ENCODE measurements at regions not wholly inside any gene's neighbourhood (a gene's known extent, or its start where the extent isn't known, plus 50 kb on each side); places are given as distances from the start of the nearest gene placed in this dataset.

- TF ChIP-seq ZNF560 (tag by site-specific recombination; IDR thresholded peaks at IDR 0.05; ENCODE audit: borderline replicate concordance) (no peak), ZNF792 (tag by site-specific recombination; IDR thresholded peaks at IDR 0.05) (no peak)
Observed at GRCh38 chr13:73972545-73972944, 161.7 kb downstream of the KLF12 start (continued).

DNA sequence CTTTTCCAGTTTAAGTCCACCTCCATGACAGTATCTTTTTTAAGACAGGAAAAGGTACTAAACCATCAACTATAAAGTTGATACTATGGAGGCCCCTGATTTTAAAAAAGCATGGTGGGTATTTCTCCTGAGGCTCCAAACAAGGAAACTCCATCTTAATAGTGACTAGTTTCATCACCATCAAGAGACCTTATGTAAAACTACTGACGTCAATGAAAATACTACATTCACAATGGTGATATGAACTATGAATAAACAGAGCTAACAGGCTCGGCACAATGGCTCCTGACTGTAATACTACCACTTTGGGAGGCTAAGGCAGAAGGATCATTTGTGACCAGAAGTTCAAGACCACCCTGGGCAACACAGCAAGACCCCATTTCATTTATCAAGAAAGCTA, 162.7 kb downstream of the KLF12 start:
- H3K27ac ChIP-seq (ENCODE audit: extremely low read depth, low read depth, low read length): no peak overlapping the region
- no peaks in the 10 kb centered on the region for H3K4me1 ChIP-seq (ENCODE audit: control insufficient read depth, insufficient read depth, low read length)
- TF ChIP-seq ZNF792 (tag by site-specific recombination; IDR thresholded peaks at IDR 0.05) (no peak), OVOL3 (tag by site-specific recombination; IDR thresholded peaks at IDR 0.05) (no peak), ZBTB20 (tag by site-specific recombination; IDR thresholded peaks at IDR 0.05) (no peak), ZNF16 (tag by site-specific recombination; IDR thresholded peaks at IDR 0.05; ENCODE audit: low read depth) (no peak), ZFP69B (tag by site-specific recombination; IDR thresholded peaks at IDR 0.05) (no peak), ZBTB48 (tag by site-specific recombination; IDR thresholded peaks at IDR 0.05) (no peak), ZNF24 (tag by site-specific recombination; IDR thresholded peaks at IDR 0.05) (no peak)
- TF ChIP-seq, protein P1, sequence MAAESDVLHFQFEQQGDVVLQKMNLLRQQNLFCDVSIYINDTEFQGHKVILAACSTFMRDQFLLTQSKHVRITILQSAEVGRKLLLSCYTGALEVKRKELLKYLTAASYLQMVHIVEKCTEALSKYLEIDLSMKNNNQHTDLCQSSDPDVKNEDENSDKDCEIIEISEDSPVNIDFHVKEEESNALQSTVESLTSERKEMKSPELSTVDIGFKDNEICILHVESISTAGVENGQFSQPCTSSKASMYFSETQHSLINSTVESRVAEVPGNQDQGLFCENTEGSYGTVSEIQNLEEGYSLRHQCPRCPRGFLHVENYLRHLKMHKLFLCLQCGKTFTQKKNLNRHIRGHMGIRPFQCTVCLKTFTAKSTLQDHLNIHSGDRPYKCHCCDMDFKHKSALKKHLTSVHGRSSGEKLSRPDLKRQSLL (tag by site-specific recombination; IDR thresholded peaks at IDR 0.05): no peak
- no peak overlapping the region for H3K4me3 ChIP-seq (ENCODE audit: low read depth, low read length)
- no peaks in the 10 kb centered on the region for H3K9me3 ChIP-seq (ENCODE audit: control insufficient read depth, insufficient read depth, low read depth, low read length)
- ChIA-PET POLR2A (no interaction called here), CTCF (no interaction called here)
- H3K36me3 ChIP-seq (ENCODE audit: control insufficient read depth in 2 of 2, insufficient read depth in 1 of 2, low read length in 2 of 2): no peaks in the 10 kb centered on the region

DNA sequence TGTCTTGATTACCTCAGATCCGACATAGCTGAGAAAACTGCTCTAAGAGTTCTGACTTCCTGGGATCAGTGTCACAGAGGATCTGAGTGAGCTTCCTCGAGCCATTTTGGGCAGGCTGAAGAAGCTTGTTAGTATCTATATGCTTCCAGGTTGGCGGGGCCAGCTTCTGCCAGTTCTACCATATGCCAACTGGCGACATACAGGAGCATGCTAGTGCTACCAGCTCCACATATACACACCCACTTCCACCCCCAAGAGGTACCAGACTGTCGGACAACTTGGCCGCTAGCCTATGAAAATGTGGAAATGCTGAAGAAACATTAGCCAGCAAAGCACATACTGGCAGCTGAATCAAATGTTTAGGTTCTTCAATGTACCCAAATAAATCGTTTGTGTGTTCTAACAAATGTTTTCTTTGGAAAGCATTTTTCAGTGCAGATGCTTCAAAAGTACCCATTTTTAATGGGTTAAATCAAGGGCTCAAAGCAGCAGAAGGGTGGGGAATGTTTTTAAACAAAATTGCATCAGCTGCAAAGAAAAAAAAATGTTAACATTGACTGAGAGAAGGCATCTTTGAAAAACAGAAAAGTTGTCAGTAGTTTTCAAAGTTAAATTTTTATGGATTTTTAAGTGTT, 163.7 kb downstream of the KLF12 start:
- POLR2A ChIA-PET: no interaction called here
- TF ChIP-seq MEIS1 (CRISPR knock-in tag; IDR thresholded peaks at IDR 0.05; ENCODE audit: borderline replicate concordance) (no peak), ZNF48 (tag by site-specific recombination; IDR thresholded peaks at IDR 0.05) (no peak), SCRT1 (tag by site-specific recombination; IDR thresholded peaks at IDR 0.05; ENCODE audit: borderline replicate concordance) (no peak), ZNF549 (tag by site-specific recombination; IDR thresholded peaks at IDR 0.05) (no peak), ZNF624 (tag by site-specific recombination; IDR thresholded peaks at IDR 0.05) (no peak), ZBTB8A (tag by site-specific recombination; IDR thresholded peaks at IDR 0.05) (no peak), ZNF211 (tag by site-specific recombination; IDR thresholded peaks at IDR 0.05; ENCODE audit: low read depth) (no peak), ZNF112 (tag by site-specific recombination; IDR thresholded peaks at IDR 0.05) (no peak), ZEB2 (tag by site-specific recombination; IDR thresholded peaks at IDR 0.05) (no peak), PBX3 (CRISPR knock-in tag; IDR thresholded peaks at IDR 0.05) (no peak), ZNF214 (tag by site-specific recombination; IDR thresholded peaks at IDR 0.05; ENCODE audit: borderline replicate concordance) (no peak)
- TF ChIP-seq, protein P2, sequence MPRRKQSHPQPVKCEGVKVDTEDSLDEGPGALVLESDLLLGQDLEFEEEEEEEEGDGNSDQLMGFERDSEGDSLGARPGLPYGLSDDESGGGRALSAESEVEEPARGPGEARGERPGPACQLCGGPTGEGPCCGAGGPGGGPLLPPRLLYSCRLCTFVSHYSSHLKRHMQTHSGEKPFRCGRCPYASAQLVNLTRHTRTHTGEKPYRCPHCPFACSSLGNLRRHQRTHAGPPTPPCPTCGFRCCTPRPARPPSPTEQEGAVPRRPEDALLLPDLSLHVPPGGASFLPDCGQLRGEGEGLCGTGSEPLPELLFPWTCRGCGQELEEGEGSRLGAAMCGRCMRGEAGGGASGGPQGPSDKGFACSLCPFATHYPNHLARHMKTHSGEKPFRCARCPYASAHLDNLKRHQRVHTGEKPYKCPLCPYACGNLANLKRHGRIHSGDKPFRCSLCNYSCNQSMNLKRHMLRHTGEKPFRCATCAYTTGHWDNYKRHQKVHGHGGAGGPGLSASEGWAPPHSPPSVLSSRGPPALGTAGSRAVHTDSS (tag by site-specific recombination; IDR thresholded peaks at IDR 0.05): no peak
- Histone ChIP-seq H3K9me3 (ENCODE audit: control insufficient read depth, insufficient read depth, low read depth, low read length) (no peaks in the 10 kb centered on the region), H3K4me1 (ENCODE audit: control insufficient read depth, insufficient read depth, low read length) (no peaks in the 10 kb centered on the region), H3K27ac (ENCODE audit: extremely low read depth, low read depth, low read length) (no peak overlapping the region), H3K4me3 (ENCODE audit: low read depth, low read length) (no peak overlapping the region), H3K36me3 (ENCODE audit: control insufficient read depth in 2 of 2, insufficient read depth in 1 of 2, low read length in 2 of 2) (no peaks in the 10 kb centered on the region)
- CTCF ChIA-PET: interaction anchor here (0.5 kb wide), 1 partner anchor 26 kb away, joined by 3 read pairs; no protein-coding TSS in a partner anchor

Data from HEK293 (cell line).